ACC112 (cell line): ENCODE measurements at regions not wholly inside any gene's neighbourhood (a gene's known extent, or its start where the extent isn't known, plus 50 kb on each side); places are given as distances from the start of the nearest gene placed in this dataset.

Experiments used
- H2AFZ ChIP-seq: fragments of 200-600 bp; sonication (generic); one replicate; pipeline ENCODE4 v1.6.0; 2017; ENCODE audit warnings: antibody characterized with exemption, low read length; ENCODE audit not compliant: unreplicated experiment
- H3K27ac ChIP-seq: fragments of 200-600 bp; sonication (generic); 2 replicates; pipeline ENCODE4 v1.5.1; 2014; ENCODE audit warnings: low read depth, mild to moderate bottlenecking, antibody characterized with exemption, low read length, moderate library complexity
- H3K27me3 ChIP-seq: fragments of 200-600 bp; sonication (generic); 2 replicates; pipeline ENCODE4 v1.6.1; 2014; ENCODE audit warnings: mild to moderate bottlenecking, antibody characterized with exemption, low read length, moderate library complexity, mixed read lengths; ENCODE audit not compliant: insufficient read depth
- H3K36me3 ChIP-seq: fragments of 200-600 bp; sonication (generic); 2 replicates; pipeline ENCODE4 v1.6.1; 2016; ENCODE audit warnings: mild to moderate bottlenecking, antibody characterized with exemption, low read length, moderate library complexity, mixed read lengths; ENCODE audit not compliant: insufficient read depth
- H3K4me1 ChIP-seq: fragments of 200-600 bp; sonication (generic); one replicate; pipeline ENCODE4 v1.6.1; 2016; ENCODE audit warnings: low read length, mixed read lengths; ENCODE audit not compliant: insufficient read depth, unreplicated experiment, control insufficient read depth
- H3K4me3 ChIP-seq: fragments of 200-600 bp; sonication (generic); 2 replicates; pipeline ENCODE4 v1.5.1; 2014; ENCODE audit warnings: mild to moderate bottlenecking, low read depth, low read length
- H3K79me2 ChIP-seq: fragments of 200-600 bp; sonication (generic); one replicate; pipeline ENCODE4 v1.6.0; 2016; ENCODE audit warnings: low read length; ENCODE audit not compliant: control insufficient read depth, unreplicated experiment, insufficient read depth

DNA sequence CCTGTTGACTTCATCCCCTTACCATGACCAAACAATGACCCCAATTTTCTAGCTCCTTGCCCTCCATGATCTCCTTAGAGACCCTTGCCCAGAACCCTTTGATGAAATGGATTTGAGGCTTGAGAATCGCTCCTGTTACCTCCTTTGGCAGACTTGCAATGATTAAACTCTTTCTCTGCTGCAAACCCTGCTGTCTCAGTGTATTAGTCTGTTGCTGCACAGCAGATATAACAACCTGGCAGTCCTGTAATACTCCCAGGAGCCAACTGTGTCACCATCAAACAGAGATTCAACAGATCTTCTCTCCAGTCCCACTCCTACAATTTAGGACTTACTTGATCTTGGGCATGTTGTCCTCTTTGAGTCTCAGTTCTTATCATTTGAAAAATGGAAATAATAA is 242.9 kb downstream of the HRH4 start:
- no peak overlapping the region for H2AFZ ChIP-seq
- no peaks in the 10 kb centered on the region for H3K36me3 ChIP-seq
- no peaks in the 10 kb centered on the region for H3K79me2 ChIP-seq
- no peak overlapping the region for H3K4me3 ChIP-seq
- peaks cover 55% of the 10 kb centered on the region for H3K27me3 ChIP-seq
- no peaks in the 10 kb centered on the region for H3K4me1 ChIP-seq
- H3K27ac ChIP-seq = no peak overlapping the region

DNA sequence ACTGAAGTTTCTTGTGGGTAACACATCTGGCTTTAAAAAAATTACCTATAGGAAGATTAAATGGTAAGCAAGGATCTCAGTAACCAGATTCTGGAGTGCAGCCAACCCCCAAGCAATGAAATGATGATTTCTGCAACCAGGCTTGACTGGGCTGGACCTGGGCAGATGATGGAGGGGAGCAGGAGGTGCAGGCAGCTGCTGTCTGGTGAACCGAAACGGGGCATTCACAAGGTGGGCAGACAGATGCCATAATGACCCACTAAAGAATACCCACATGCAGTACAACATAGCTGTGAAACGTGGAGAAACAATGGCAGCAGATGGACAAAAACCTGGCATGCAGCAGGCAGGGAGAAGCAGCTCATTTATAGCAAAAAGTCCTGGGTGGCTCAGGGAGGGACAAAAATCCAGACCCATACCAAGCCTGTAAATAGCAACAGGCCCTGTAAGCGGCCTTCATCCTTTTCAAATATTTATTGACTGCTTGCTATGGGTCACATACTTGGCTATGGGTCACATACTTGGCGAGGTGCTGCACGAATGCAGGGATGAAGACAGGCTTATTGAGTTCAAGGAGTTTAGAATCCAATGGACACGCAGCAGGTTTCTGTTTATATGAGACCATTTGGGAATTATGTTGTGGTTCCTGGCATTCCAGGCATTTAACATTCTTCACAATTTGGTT is 244.7 kb downstream of the HRH4 start:
- Histone ChIP-seq H2AFZ (no peak overlapping the region), H3K36me3 (no peaks in the 10 kb centered on the region), H3K27ac (no peak overlapping the region), H3K79me2 (no peaks in the 10 kb centered on the region), H3K4me3 (no peak overlapping the region), H3K4me1 (no peaks in the 10 kb centered on the region), H3K27me3 (peaks cover 38% of the 10 kb centered on the region)

DNA sequence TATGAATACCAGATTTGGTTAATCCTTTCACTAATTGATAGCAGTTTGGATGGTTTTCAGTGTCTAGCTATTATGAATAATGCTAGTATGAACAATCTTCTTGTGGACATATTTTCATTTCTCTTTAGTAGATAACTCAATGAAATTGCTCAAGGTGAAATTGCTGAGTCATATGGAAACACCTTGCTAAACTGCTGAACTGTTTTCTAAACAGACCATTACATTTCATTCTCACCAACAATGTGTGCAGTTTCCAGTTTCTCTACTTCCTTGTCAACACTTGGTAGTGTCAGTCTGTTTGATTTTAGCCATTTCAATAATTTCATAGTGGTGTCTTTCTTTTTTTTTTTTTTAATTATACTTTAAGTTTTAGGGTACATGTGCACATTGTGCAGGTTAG is 250.0 kb downstream of the HRH4 start:
- H3K4me3 ChIP-seq = no peak overlapping the region
- no peak overlapping the region for H2AFZ ChIP-seq
- no peaks in the 10 kb centered on the region for H3K79me2 ChIP-seq
- no peaks in the 10 kb centered on the region for H3K4me1 ChIP-seq
- no peak overlapping the region for H3K27ac ChIP-seq
- no peaks in the 10 kb centered on the region for H3K36me3 ChIP-seq
- H3K27me3 ChIP-seq = peaks cover 5% of the 10 kb centered on the region

DNA sequence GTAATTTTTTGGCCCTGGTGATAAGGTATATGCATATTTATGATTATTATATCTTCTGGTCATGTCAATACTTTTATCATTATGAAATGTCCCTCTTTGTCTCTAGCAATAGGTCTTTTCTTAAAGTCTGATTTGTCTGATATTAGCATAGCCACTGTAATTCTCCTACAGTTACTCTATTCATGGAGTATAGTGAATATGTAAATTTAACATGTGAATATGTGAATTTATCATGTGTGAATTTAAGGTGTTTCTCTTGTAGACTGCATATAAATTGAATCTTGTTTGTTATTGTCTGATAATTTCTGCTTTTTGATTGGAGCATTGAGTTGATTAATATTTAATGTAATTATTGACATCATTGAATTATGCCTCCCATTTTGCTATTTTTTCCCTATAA is 259.4 kb downstream of the HRH4 start:
- no peak overlapping the region for H3K4me3 ChIP-seq
- H3K79me2 ChIP-seq = no peaks in the 10 kb centered on the region
- H3K36me3 ChIP-seq = no peaks in the 10 kb centered on the region
- H3K27me3 ChIP-seq = peaks cover 48% of the 10 kb centered on the region
- H3K4me1 ChIP-seq = no peaks in the 10 kb centered on the region
- no peak overlapping the region for H2AFZ ChIP-seq
- no peak overlapping the region for H3K27ac ChIP-seq

DNA sequence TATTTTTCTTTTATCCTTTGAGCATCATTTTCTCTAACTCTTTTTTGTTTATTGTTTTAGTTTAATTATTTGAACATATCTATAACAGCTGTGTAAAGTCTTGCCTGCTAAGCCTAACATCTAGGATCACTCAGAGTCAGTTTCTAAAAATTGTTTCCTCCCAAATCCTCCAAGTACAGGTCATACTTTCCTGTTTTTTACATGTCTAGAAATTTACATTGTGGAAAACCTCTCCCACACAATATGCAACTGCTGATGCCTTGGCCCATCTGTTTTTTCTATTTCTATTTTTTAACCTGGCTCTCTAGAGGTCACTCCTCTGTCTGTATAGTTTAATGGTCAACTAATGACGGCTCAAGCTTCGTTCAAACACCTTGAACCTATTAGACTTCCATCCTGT is 261.0 kb downstream of the HRH4 start:
- H2AFZ ChIP-seq = no peak overlapping the region
- peaks cover 48% of the 10 kb centered on the region for H3K27me3 ChIP-seq
- no peaks in the 10 kb centered on the region for H3K79me2 ChIP-seq
- H3K4me3 ChIP-seq = no peak overlapping the region
- H3K36me3 ChIP-seq = no peaks in the 10 kb centered on the region
- H3K27ac ChIP-seq = no peak overlapping the region
- no peaks in the 10 kb centered on the region for H3K4me1 ChIP-seq

DNA sequence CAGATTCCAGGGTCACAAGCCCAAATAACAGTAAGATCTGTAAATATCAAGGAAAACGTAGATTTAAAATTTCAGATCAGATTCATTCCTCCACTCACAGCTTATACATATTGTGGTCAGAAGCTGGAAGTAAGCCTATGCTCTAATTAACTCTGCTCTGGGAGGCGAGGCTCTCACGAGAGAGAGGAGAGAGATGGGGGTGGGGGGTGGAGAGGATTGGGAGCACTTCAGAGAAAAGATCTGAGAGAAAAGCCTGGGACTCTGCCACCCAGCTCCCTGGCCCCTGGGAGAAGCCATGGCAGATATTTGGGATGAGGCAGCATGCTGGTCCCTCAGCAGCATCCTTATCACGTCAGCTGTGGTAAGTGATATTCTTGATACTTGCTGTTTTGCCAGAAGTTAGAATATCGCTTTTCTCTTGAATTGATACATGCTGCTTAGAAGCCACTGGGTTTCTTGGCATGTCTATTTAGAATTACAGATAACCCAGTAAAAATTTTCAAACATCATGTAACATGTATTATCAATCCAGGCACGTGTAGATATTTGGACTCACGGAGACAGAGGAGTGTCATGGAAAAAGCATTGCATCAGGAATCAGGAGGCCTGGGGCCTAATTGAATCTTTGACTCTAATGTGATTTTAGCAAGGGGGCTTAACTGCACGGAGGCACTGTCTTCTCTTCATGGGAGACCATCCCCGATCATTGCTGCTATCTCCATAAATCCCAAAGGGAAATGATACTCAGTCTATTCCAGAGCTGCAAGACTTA is 265.4 kb downstream of the HRH4 start:
- H3K27me3 ChIP-seq = peaks cover 60% of the 10 kb centered on the region
- no peaks in the 10 kb centered on the region for H3K36me3 ChIP-seq
- no peaks in the 10 kb centered on the region for H3K4me1 ChIP-seq
- H3K27ac ChIP-seq = no peak overlapping the region
- no peaks in the 10 kb centered on the region for H3K79me2 ChIP-seq
- H2AFZ ChIP-seq = no peak overlapping the region
- no peak overlapping the region for H3K4me3 ChIP-seq

DNA sequence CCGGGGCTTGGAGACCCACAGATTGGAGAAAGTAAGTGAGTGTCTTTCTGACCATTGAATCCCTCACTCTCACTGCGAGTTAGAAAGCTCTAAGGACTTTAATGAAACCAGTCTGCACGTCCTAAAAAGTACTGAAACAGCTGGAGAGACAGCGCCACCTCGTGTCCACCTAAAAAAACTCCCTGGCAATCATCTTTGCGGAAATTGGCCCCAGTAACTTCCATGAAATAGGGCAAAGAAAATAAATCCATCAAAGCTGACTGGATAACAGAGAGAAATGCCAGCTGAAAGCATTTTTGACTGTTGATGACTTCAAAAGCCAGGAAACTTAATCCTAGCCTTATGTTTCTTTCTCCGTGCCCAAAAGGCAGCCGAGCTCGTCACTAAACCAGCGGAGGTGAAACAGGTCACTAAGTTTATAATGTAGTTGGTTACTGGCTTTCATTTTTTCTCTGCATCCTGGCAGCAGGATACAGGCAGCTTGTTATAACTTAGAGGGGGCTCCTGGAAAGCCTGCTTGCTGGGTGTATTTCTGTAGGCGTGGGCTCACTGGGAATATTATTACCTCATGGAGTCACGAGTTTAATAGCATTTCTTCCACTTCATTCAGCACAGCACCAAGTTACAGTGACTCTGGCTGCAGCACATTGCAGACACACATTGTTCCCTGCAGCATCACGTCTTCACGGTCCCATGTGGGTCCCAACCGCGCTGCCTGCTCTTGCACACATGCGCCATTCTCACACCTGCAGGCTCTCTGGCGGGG is 266.5 kb downstream of the HRH4 start:
- Histone ChIP-seq H3K4me1 (no peaks in the 10 kb centered on the region), H3K27ac (no peak overlapping the region), H3K27me3 (peaks cover 60% of the 10 kb centered on the region), H3K36me3 (no peaks in the 10 kb centered on the region), H3K79me2 (no peaks in the 10 kb centered on the region), H2AFZ (peak overlapping the region; percentile 97), H3K4me3 (peak overlapping the region; percentile 71)

DNA sequence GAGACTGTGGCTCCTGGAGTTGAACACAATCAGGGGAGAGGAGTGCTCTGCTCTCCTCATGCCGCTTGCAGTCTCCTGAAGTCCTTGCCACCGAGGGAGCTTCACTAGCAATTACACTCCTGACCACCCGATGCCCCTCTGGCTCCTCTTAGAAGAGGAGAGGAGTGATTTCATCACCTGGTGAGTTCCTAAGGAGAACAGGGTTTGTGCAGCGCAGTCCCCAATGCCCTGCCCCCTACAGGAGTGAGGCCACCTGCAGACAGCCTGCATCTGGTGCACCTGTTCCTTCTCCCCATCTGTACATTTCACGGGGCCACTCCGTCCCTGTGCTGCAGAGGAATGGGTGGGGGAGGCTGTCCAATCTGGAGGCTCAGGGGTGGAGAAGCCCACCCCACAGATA is 267.2 kb downstream of the HRH4 start:
- H3K27ac ChIP-seq = no peak overlapping the region
- no peak overlapping the region for H2AFZ ChIP-seq
- H3K4me1 ChIP-seq = no peaks in the 10 kb centered on the region
- H3K4me3 ChIP-seq = no peak overlapping the region
- no peaks in the 10 kb centered on the region for H3K79me2 ChIP-seq
- H3K27me3 ChIP-seq = peaks cover 55% of the 10 kb centered on the region
- no peaks in the 10 kb centered on the region for H3K36me3 ChIP-seq

DNA sequence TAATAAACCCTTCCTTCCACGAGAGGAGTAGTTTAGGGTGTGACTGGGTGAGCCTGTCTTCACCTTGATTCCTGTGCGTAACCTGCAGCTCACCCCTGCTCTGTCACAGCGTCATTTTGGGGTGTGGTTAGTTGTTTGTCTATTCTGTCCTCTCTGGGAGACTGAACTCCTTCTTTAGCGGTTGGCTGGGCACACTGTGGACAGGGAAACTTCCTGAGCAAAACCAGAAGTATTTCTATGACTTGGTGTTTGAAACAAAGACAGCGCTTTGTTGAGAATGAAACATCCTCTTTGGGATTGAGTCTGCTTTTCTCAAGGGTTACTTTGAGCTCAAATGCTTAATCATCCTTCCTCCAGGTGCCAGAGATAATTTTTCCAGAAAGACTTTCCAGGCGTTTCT is 270.7 kb downstream of the HRH4 start:
- Histone ChIP-seq H3K4me3 (no peak overlapping the region), H2AFZ (no peak overlapping the region), H3K4me1 (no peaks in the 10 kb centered on the region), H3K27ac (no peak overlapping the region), H3K27me3 (peaks cover 49% of the 10 kb centered on the region), H3K79me2 (no peaks in the 10 kb centered on the region), H3K36me3 (no peaks in the 10 kb centered on the region)

DNA sequence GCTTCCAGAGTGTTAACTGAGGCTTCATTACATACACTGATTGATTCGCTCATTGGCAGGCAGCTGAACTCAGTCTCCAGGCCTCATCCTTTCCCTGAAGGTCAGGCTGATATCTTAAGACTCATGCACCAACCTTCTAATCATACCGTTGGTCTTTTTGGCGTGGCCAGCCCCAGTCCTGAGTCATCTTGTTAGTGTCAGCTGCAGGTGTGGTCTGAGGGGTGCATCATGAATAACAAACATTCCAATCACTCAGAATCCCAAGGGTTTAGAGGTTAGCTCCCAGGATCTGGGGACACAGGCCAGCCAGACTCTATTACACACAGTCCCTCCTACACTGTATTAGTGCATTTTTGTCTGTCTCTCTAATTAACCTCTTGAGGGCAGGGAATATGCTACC is 271.5 kb downstream of the HRH4 start:
- Histone ChIP-seq H3K79me2 (no peaks in the 10 kb centered on the region), H3K4me3 (no peak overlapping the region), H3K27ac (no peak overlapping the region), H2AFZ (no peak overlapping the region), H3K27me3 (peaks cover 51% of the 10 kb centered on the region), H3K36me3 (no peaks in the 10 kb centered on the region), H3K4me1 (no peaks in the 10 kb centered on the region)
